H1 (cell line): ENCODE measurements at regions not wholly inside any gene's neighbourhood (a gene's known extent, or its start where the extent isn't known, plus 50 kb on each side); places are given as distances from the start of the nearest gene placed in this dataset.

ENCODE experiments used
- BRCA1 ChIP-seq: IDR thresholded peaks from 2 replicates; pipeline ENCODE4 v1.6.1; 2012; ENCODE audit warnings: low read depth, low read length, improper control_type of control experiment
- GABPA ChIP-seq: IDR thresholded peaks from 2 replicates; pipeline ENCODE4 v1.6.1; 2011; ENCODE audit warnings: mild to moderate bottlenecking, low read length, moderate library complexity, borderline replicate concordance; ENCODE audit not compliant: insufficient read depth
- TF ChIP-seq, protein P1 (sequence below): fragments of 300-600 bp; sonication (generic); IDR thresholded peaks from 2 replicates; pipeline ENCODE4 v1.7.1; 2012; ENCODE audit warnings: low read length, moderate library complexity, mild to moderate bottlenecking, inconsistent platforms; ENCODE audit not compliant: insufficient replicate concordance

DNA sequence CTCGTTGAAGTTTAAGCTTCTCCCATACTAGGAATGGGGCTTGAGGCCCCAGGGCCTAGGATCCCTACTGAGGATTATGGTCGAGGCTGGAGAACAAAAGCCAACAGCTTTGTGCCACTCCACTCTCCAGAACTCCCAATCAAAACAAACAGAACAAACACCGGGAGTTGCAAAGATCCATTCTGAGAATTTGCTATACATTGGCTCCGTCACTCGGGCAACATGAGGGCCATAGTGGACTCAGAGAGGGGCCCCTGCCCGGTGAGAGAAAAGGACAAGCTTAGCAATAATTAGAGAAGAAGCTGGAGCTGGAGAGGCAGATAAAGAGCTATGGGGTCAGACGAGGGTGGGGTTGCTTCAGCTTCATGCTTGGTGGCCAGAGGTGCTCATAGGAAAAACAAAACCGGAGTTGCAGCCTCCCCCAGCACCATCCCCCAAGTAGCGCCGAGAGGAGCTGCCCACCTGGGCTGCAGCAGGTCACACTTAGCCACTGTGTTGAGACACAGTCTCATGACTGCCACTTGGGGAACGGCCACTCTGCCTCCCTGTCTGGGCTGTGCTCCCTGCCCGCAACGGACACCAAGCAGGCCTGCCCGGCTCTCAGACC lies 142.3 kb upstream of the HAAO start (continued):
- TF ChIP-seq, protein P1, sequence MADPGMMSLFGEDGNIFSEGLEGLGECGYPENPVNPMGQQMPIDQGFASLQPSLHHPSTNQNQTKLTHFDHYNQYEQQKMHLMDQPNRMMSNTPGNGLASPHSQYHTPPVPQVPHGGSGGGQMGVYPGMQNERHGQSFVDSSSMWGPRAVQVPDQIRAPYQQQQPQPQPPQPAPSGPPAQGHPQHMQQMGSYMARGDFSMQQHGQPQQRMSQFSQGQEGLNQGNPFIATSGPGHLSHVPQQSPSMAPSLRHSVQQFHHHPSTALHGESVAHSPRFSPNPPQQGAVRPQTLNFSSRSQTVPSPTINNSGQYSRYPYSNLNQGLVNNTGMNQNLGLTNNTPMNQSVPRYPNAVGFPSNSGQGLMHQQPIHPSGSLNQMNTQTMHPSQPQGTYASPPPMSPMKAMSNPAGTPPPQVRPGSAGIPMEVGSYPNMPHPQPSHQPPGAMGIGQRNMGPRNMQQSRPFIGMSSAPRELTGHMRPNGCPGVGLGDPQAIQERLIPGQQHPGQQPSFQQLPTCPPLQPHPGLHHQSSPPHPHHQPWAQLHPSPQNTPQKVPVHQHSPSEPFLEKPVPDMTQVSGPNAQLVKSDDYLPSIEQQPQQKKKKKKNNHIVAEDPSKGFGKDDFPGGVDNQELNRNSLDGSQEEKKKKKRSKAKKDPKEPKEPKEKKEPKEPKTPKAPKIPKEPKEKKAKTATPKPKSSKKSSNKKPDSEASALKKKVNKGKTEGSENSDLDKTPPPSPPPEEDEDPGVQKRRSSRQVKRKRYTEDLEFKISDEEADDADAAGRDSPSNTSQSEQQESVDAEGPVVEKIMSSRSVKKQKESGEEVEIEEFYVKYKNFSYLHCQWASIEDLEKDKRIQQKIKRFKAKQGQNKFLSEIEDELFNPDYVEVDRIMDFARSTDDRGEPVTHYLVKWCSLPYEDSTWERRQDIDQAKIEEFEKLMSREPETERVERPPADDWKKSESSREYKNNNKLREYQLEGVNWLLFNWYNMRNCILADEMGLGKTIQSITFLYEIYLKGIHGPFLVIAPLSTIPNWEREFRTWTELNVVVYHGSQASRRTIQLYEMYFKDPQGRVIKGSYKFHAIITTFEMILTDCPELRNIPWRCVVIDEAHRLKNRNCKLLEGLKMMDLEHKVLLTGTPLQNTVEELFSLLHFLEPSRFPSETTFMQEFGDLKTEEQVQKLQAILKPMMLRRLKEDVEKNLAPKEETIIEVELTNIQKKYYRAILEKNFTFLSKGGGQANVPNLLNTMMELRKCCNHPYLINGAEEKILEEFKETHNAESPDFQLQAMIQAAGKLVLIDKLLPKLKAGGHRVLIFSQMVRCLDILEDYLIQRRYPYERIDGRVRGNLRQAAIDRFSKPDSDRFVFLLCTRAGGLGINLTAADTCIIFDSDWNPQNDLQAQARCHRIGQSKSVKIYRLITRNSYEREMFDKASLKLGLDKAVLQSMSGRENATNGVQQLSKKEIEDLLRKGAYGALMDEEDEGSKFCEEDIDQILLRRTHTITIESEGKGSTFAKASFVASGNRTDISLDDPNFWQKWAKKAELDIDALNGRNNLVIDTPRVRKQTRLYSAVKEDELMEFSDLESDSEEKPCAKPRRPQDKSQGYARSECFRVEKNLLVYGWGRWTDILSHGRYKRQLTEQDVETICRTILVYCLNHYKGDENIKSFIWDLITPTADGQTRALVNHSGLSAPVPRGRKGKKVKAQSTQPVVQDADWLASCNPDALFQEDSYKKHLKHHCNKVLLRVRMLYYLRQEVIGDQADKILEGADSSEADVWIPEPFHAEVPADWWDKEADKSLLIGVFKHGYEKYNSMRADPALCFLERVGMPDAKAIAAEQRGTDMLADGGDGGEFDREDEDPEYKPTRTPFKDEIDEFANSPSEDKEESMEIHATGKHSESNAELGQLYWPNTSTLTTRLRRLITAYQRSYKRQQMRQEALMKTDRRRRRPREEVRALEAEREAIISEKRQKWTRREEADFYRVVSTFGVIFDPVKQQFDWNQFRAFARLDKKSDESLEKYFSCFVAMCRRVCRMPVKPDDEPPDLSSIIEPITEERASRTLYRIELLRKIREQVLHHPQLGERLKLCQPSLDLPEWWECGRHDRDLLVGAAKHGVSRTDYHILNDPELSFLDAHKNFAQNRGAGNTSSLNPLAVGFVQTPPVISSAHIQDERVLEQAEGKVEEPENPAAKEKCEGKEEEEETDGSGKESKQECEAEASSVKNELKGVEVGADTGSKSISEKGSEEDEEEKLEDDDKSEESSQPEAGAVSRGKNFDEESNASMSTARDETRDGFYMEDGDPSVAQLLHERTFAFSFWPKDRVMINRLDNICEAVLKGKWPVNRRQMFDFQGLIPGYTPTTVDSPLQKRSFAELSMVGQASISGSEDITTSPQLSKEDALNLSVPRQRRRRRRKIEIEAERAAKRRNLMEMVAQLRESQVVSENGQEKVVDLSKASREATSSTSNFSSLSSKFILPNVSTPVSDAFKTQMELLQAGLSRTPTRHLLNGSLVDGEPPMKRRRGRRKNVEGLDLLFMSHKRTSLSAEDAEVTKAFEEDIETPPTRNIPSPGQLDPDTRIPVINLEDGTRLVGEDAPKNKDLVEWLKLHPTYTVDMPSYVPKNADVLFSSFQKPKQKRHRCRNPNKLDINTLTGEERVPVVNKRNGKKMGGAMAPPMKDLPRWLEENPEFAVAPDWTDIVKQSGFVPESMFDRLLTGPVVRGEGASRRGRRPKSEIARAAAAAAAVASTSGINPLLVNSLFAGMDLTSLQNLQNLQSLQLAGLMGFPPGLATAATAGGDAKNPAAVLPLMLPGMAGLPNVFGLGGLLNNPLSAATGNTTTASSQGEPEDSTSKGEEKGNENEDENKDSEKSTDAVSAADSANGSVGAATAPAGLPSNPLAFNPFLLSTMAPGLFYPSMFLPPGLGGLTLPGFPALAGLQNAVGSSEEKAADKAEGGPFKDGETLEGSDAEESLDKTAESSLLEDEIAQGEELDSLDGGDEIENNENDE: no peak
- TF ChIP-seq GABPA (no peak), BRCA1 (no peak)
